CD4-positive, alpha-beta T cell (primary cell): ENCODE measurements at regions not wholly inside any gene's neighbourhood (a gene's known extent, or its start where the extent isn't known, plus 50 kb on each side); places are given as distances from the start of the nearest gene placed in this dataset.

ENCODE experiments used
- ATAC-seq: fragments of 200-7000 bp; cut with Tn5 transposase; one replicate; pipeline ENCODE4 v1.10.0; 2022; ENCODE audit warnings: mild to moderate bottlenecking; ENCODE audit not compliant: poor library complexity
- CTCF ChIA-PET: fragments of 350-600 bp; sonication (Branson Sonifier 250); formaldehyde crosslinking; loops from one replicate; lab custom pipeline; 2021; ENCODE audit warnings: antibody characterized with exemption, inconsistent platforms; lab: Charles Lee
- POLR2A ChIA-PET: fragments of 350-600 bp; sonication (Branson Sonifier 250); formaldehyde crosslinking; loops from one replicate; lab custom pipeline; 2021; ENCODE audit warnings: antibody characterized with exemption, inconsistent platforms; lab: Charles Lee
- DNase-seq, 14 experiments: peaks; one replicate each; pipeline ENCODE4 v3.0.0-alpha.2; 2013 to 2020; ENCODE audit warnings: mixed read lengths in 2 of 14
- H3K27ac ChIP-seq, 2 donors: one replicate each; pipeline versions ENCODE4 v1.5.1 to v1.7.0; 2013; ENCODE audit warnings: low read length in 2 of 2, low read depth in 1 of 2, mild to moderate bottlenecking in 1 of 2
- H3K27me3 ChIP-seq, 2 experiments: 1 replicate in 1 of 2; 2 replicates in 1 of 2; pipeline versions ENCODE4 v1.6.1 to v1.7.0; 2013; ENCODE audit warnings: low read length in 2 of 2, control low read depth in 1 of 2, mild to moderate bottlenecking in 1 of 2, moderate library complexity in 1 of 2; ENCODE audit not compliant: insufficient read depth in 2 of 2, control insufficient read depth in 1 of 2
- H3K36me3 ChIP-seq: one replicate; pipeline ENCODE4 v1.6.1; 2013; ENCODE audit warnings: low read length, control low read depth; ENCODE audit not compliant: insufficient read depth
- H3K4me1 ChIP-seq: one replicate; pipeline ENCODE4 v1.6.1; 2013; ENCODE audit warnings: low read length, control low read depth; ENCODE audit not compliant: insufficient read depth
- H3K4me3 ChIP-seq: one replicate; pipeline ENCODE4 v1.5.1; 2013; ENCODE audit warnings: mild to moderate bottlenecking, low read length, moderate library complexity
- H3K9me3 ChIP-seq, 2 experiments: 1 replicate in 1 of 2; 2 replicates in 1 of 2; pipeline versions ENCODE4 v1.6.1 to v1.7.0; 2013; ENCODE audit warnings: low read length in 2 of 2, mild to moderate bottlenecking in 2 of 2, control low read depth in 1 of 2, moderate library complexity in 1 of 2; ENCODE audit not compliant: control insufficient read depth in 1 of 2, insufficient read depth in 1 of 2
- H3K27ac Mint-ChIP-seq: one replicate; pipeline ENCODE4 v1.8.0; 2020; ENCODE audit warnings: mixed read lengths
- H3K27me3 Mint-ChIP-seq: one replicate; pipeline ENCODE4 v1.8.0; 2021; ENCODE audit warnings: mixed read lengths
- H3K36me3 Mint-ChIP-seq: one replicate; pipeline ENCODE4 v1.8.0; 2021; ENCODE audit warnings: low read depth, mixed read lengths
- H3K4me1 Mint-ChIP-seq: one replicate; pipeline ENCODE4 v1.8.0; 2021; ENCODE audit warnings: low read depth, mixed read lengths
- H3K4me3 Mint-ChIP-seq: one replicate; pipeline ENCODE4 v1.8.0; 2020; ENCODE audit warnings: mild to moderate bottlenecking, mixed read lengths
- H3K9me3 Mint-ChIP-seq: one replicate; pipeline ENCODE4 v1.8.0; 2020; ENCODE audit warnings: mixed read lengths
- intact Hi-C, 2 experiments: fragments of 100-400 bp; cut with DNase I in 1 of 2; cut with micrococcal nuclease in 1 of 2; formaldehyde crosslinking; loops; one replicate each; pipeline versions ENCODE4 v1.15.1 to v1.9.0; 2023 to 2025; cut with DNase I, micrococcal nuclease
- TF ChIP-seq, protein P1 (sequence below): fragments of 200-600 bp; IDR thresholded peaks from one replicate; pipeline ENCODE4 v1.8.0; 2022; ENCODE audit warnings: antibody characterized with exemption, mild to moderate bottlenecking

GRCh38 chr6:156545021-156545420, 232.2 kb upstream of the ARID1B start:
- ATAC-seq (no peak), DNase-seq (no peak)
- Mint-ChIP-seq H3K4me1 (no peaks in the 10 kb centered on the region), H3K36me3 (no peaks in the 10 kb centered on the region), H3K27ac (no peak overlapping the region), H3K27me3 (no peaks in the 10 kb centered on the region), H3K4me3 (no peak overlapping the region), H3K9me3 (no peaks in the 10 kb centered on the region)
- Histone ChIP-seq H3K27me3 (no peaks in the 10 kb centered on the region), H3K4me1 (no peaks in the 10 kb centered on the region), H3K27ac (no peak overlapping the region), H3K36me3 (no peaks in the 10 kb centered on the region), H3K4me3 (no peak overlapping the region), H3K9me3 (no peaks in the 10 kb centered on the region)
- TF ChIP-seq, protein P1, sequence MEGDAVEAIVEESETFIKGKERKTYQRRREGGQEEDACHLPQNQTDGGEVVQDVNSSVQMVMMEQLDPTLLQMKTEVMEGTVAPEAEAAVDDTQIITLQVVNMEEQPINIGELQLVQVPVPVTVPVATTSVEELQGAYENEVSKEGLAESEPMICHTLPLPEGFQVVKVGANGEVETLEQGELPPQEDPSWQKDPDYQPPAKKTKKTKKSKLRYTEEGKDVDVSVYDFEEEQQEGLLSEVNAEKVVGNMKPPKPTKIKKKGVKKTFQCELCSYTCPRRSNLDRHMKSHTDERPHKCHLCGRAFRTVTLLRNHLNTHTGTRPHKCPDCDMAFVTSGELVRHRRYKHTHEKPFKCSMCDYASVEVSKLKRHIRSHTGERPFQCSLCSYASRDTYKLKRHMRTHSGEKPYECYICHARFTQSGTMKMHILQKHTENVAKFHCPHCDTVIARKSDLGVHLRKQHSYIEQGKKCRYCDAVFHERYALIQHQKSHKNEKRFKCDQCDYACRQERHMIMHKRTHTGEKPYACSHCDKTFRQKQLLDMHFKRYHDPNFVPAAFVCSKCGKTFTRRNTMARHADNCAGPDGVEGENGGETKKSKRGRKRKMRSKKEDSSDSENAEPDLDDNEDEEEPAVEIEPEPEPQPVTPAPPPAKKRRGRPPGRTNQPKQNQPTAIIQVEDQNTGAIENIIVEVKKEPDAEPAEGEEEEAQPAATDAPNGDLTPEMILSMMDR: no peak
- ChIA-PET POLR2A (no interaction called here), CTCF (no interaction called here)
- intact Hi-C loops: no loop called here

DNA sequence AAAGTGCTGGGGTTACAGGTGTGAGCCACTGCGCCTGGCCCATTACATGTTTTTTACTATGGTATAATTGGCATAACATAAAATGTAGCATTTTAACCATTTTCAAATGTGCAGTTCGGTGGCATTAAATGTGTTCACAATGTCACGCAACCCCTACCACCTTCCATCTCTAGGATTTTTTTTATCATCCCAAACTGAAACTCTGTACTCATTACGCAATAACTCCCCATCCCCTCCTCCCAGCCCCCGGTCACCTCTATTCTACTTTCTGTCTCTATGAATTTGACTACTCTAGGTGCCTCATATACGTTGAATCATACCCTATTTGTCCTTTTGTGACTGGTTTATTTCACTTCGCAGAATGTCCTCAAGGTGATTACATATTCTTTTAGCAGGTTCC, 233.1 kb upstream of the ARID1B start:
- no peaks in the 10 kb centered on the region for H3K9me3 ChIP-seq
- H3K27ac ChIP-seq: no peak overlapping the region
- H3K27ac Mint-ChIP-seq: no peak overlapping the region
- H3K36me3 Mint-ChIP-seq: no peaks in the 10 kb centered on the region
- H3K27me3 ChIP-seq: no peaks in the 10 kb centered on the region
- H3K4me1 ChIP-seq: no peaks in the 10 kb centered on the region
- no peaks in the 10 kb centered on the region for H3K4me1 Mint-ChIP-seq
- TF ChIP-seq, protein P1: no peak
- H3K36me3 ChIP-seq: no peaks in the 10 kb centered on the region
- no peaks in the 10 kb centered on the region for H3K9me3 Mint-ChIP-seq
- ChIA-PET CTCF (no interaction called here), POLR2A (no interaction called here)
- intact Hi-C loops: no loop called here
- H3K4me3 Mint-ChIP-seq: no peak overlapping the region
- DNase-seq (no peak), ATAC-seq (no peak)
- no peaks in the 10 kb centered on the region for H3K27me3 Mint-ChIP-seq
- H3K4me3 ChIP-seq: no peak overlapping the region

DNA sequence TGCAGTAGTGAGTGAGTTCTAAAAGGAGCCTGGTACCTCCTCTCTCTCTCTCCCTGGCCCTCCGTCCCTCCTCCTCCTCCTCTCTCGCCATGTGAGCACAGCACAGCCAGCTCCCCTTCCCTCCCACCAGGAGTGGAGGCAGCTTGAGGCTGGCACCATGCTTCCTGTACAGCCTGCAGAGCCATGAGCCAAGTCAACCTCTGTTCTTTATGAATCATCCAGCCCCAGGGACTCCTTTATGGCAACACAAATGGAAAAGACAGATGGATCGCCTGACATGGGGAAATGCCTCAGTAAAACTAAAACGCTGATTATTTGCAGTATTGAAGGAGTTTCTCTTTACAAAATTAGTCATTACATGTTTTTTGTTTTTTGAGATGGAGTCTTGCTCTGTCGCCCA, 233.7 kb upstream of the ARID1B start:
- H3K27me3 Mint-ChIP-seq: no peaks in the 10 kb centered on the region
- DNase-seq: no peak
- no peaks in the 10 kb centered on the region for H3K9me3 Mint-ChIP-seq
- POLR2A ChIA-PET: no interaction called here
- no peak for ATAC-seq
- intact Hi-C loops: no loop called here
- no peaks in the 10 kb centered on the region for H3K27me3 ChIP-seq
- no peaks in the 10 kb centered on the region for H3K4me1 Mint-ChIP-seq
- H3K27ac ChIP-seq: no peak overlapping the region
- H3K27ac Mint-ChIP-seq: no peak overlapping the region
- no peak overlapping the region for H3K4me3 ChIP-seq
- no peaks in the 10 kb centered on the region for H3K36me3 Mint-ChIP-seq
- no peak overlapping the region for H3K4me3 Mint-ChIP-seq
- TF ChIP-seq, protein P1: no peak
- CTCF ChIA-PET: interaction anchor here (0.6 kb wide), 1 partner anchor 404 kb away, joined by 3 read pairs; no protein-coding TSS in a partner anchor
- no peaks in the 10 kb centered on the region for H3K4me1 ChIP-seq
- no peaks in the 10 kb centered on the region for H3K36me3 ChIP-seq
- H3K9me3 ChIP-seq: no peaks in the 10 kb centered on the region
